RWPE2 (cell line): ENCODE measurements at regions not wholly inside any gene's neighbourhood (a gene's known extent, or its start where the extent isn't known, plus 50 kb on each side); places are given as distances from the start of the nearest gene placed in this dataset.
"Not testable (repeated sequence)": the region's sequence is repeated elsewhere in the genome, so short reads cannot be mapped to it uniquely, and the experiment has no call there.

Source experiments
- ATAC-seq: fragments of 200-7000 bp; cut with Tn5 transposase; 3 replicates; pipeline ENCODE4 v1.9.1; 2021; ENCODE audit warnings: low read depth
- DNase-seq: peaks from one replicate; pipeline ENCODE4 v3.0.0-alpha.2; 2020; ENCODE audit warnings: low spot score
- H3K27ac ChIP-seq: fragments of 450-650 bp; 2 replicates; pipeline ENCODE4 v1.5.1; 2017; ENCODE audit warnings: mild to moderate bottlenecking; ENCODE audit not compliant: poor library complexity, severe bottlenecking
- H3K27me3 ChIP-seq: fragments of 250-450 bp; sonication (Bioruptor Pico); 2 replicates; pipeline ENCODE4 v1.5.1; 2021; ENCODE audit warnings: mild to moderate bottlenecking, moderate library complexity; ENCODE audit not compliant: insufficient read depth, poor library complexity, severe bottlenecking
- H3K36me3 ChIP-seq: fragments of 250-450 bp; sonication (Bioruptor Pico); 2 replicates; pipeline ENCODE4 v1.5.1; 2020; ENCODE audit warnings: low read depth, mild to moderate bottlenecking, moderate library complexity
- H3K4me1 ChIP-seq: fragments of 250-450 bp; sonication (Bioruptor Pico); 2 replicates; pipeline ENCODE4 v1.5.1; 2021; ENCODE audit warnings: mild to moderate bottlenecking, moderate library complexity; ENCODE audit not compliant: insufficient read depth, poor library complexity, severe bottlenecking
- H3K4me3 ChIP-seq: fragments of 250-450 bp; sonication (Bioruptor Pico); 2 replicates; pipeline ENCODE4 v1.5.1; 2021; ENCODE audit warnings: mild to moderate bottlenecking, moderate library complexity; ENCODE audit not compliant: severe bottlenecking
- H3K9me3 ChIP-seq: fragments of 250-450 bp; sonication (Bioruptor Pico); 2 replicates; pipeline ENCODE4 v1.5.1; 2021; ENCODE audit warnings: mild to moderate bottlenecking, moderate library complexity; ENCODE audit not compliant: severe bottlenecking
- CTCF ChIP-seq: fragments of 450-650 bp; IDR thresholded peaks from one replicate; pipeline ENCODE4 v1.5.1; 2017; ENCODE audit warnings: mild to moderate bottlenecking, moderate library complexity; ENCODE audit not compliant: poor library complexity, severe bottlenecking

GRCh38 chr11:104679258-104679657, 219.0 kb downstream of the CASP12 start:
- DNase-seq = no peak
- no peak for TF ChIP-seq CTCF
- H3K4me3 ChIP-seq = no peak overlapping the region
- H3K9me3 ChIP-seq = no peaks in the 10 kb centered on the region
- no peaks in the 10 kb centered on the region for H3K4me1 ChIP-seq
- H3K36me3 ChIP-seq = no peaks in the 10 kb centered on the region
- no peak for ATAC-seq
- no peaks in the 10 kb centered on the region for H3K27me3 ChIP-seq
- H3K27ac ChIP-seq = no peak overlapping the region

GRCh38 chr11:104678408-104678807, 219.9 kb downstream of the CASP12 start:
- Histone ChIP-seq H3K27ac (no peak overlapping the region), H3K4me1 (no peaks in the 10 kb centered on the region), H3K36me3 (no peaks in the 10 kb centered on the region), H3K9me3 (no peaks in the 10 kb centered on the region), H3K4me3 (no peak overlapping the region), H3K27me3 (no peaks in the 10 kb centered on the region)
- ATAC-seq = no peak
- TF ChIP-seq CTCF = no peak
- DNase-seq = no peak

DNA sequence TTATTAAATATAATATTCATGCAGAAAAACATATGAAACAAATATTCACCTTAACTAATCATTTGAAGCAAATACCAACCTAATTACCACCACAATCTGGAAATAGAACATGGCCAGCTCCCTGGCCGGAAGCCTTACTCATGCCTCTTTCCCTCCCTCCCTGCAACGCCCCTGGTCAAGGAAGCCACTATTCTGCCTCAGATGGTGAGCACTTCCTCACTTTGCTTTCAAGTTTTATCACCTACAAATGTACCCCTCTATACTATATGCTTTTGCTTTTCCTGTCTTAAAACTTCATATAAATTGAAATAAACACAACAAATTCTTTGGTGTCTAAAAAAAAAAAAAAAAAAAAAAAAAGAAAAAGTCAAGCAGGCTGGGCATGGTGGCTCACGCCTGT, 221.2 kb downstream of the CASP12 start:
- not testable (repeated sequence) for H3K4me1 ChIP-seq, H3K4me3 ChIP-seq, H3K36me3 ChIP-seq, ATAC-seq, H3K9me3 ChIP-seq, DNase-seq, H3K27ac ChIP-seq, H3K27me3 ChIP-seq

DNA sequence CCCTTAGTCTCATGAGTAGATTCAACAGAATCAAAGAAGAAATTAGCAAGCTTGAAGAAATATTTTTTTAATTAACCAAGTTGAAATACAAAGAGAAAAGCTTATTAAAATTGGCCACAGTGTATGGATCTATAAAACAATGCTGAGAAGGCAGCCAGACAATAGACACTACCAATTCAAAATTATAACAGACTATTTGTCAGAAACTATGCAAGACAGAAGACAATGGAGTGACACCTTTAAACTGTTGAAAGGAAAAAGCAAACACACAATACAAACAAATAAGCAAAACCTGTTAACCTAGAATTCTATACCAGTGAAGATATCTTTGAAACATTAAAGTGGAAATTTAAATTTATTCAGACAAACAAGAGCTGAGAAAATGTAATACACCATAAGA, 225.4 kb downstream of the CASP12 start:
- ATAC-seq = no peak
- no peak for TF ChIP-seq CTCF
- Histone ChIP-seq H3K27me3 (peaks cover 4% of the 10 kb centered on the region), H3K36me3 (no peaks in the 10 kb centered on the region), H3K27ac (no peak overlapping the region), H3K4me3 (no peak overlapping the region), H3K9me3 (no peaks in the 10 kb centered on the region), H3K4me1 (peaks cover 11% of the 10 kb centered on the region)
- no peak for DNase-seq

DNA sequence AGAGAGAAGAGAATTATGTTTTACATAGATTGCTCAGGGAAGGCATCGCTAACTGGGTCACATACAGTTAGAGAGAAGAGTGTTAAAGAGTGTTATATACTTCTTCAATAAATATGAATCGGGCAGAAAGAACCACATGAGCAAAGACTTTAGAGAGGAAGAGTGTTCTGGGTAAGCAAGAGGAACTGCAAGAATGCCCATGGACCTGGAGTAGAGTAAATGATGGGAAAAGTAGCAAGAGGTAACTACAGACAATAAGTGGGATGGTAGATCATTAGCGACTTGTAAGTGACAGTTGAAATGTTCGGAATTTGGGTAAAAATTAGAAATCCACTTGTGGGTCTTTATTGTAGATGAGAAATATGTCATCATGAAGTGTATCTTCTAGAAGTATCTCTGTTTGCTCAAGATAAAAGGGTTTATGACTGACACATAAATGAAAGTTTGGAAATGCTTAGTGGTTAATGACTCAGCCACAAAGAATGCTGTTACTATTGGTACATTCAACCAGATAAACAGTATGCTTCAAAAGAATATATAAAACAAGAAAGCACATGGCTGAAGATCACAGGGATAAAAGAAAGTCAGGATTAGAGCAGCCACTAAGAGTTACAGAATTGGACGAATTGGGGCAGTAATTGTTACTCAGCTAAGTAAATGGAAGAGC, 229.3 kb downstream of the CASP12 start:
- no peak for TF ChIP-seq CTCF
- Histone ChIP-seq H3K4me3 (no peak overlapping the region), H3K4me1 (peaks cover 11% of the 10 kb centered on the region), H3K27me3 (peaks cover 4% of the 10 kb centered on the region), H3K36me3 (no peaks in the 10 kb centered on the region), H3K9me3 (no peaks in the 10 kb centered on the region), H3K27ac (no peak overlapping the region)
- no peak for DNase-seq
- ATAC-seq = peak; percentile 94
